Astrocyte (in vitro differentiated cells and primary cell): ENCODE measurements at regions not wholly inside any gene's neighbourhood (a gene's known extent, or its start where the extent isn't known, plus 50 kb on each side); places are given as distances from the start of the nearest gene placed in this dataset.

ENCODE experiments used
- DNase-seq: peaks from one replicate; pipeline ENCODE4 v3.0.0-alpha.2; 2010; ENCODE audit warnings: low read depth
- FAIRE-seq: peaks from 2 replicates; lab custom pipeline; 2011; peaks lifted over from hg19 to GRCh38; lab: Jason Lieb, UNC
- H2AFZ ChIP-seq: 2 replicates; pipeline ENCODE4 v1.6.0; 2012; ENCODE audit warnings: low read depth, low read length, inconsistent platforms
- H3K27ac ChIP-seq: 2 replicates; pipeline ENCODE4 v1.5.1; 2011; ENCODE audit warnings: low read depth, low read length, inconsistent platforms
- H3K27me3 ChIP-seq: 2 replicates; pipeline ENCODE4 v1.6.0; 2011; ENCODE audit warnings: low read length, inconsistent platforms; ENCODE audit not compliant: insufficient read depth
- H3K36me3 ChIP-seq: 2 replicates; pipeline ENCODE4 v1.5.1; 2011; ENCODE audit warnings: low read length, inconsistent platforms; ENCODE audit not compliant: insufficient read depth
- H3K4me1 ChIP-seq: 2 replicates; pipeline ENCODE4 v1.5.1; 2011; ENCODE audit warnings: low read length, inconsistent platforms; ENCODE audit not compliant: insufficient read depth
- H3K4me2 ChIP-seq: 2 replicates; pipeline ENCODE4 v1.6.0; 2012; ENCODE audit warnings: low read length, inconsistent platforms
- H3K4me3 ChIP-seq: 2 replicates; pipeline ENCODE4 v1.5.1; 2011; ENCODE audit warnings: low read depth, mild to moderate bottlenecking, low read length, inconsistent platforms; ENCODE audit not compliant: insufficient read depth
- H3K79me2 ChIP-seq: 2 replicates; pipeline ENCODE4 v1.6.0; 2012; ENCODE audit warnings: mild to moderate bottlenecking, low read length, inconsistent platforms; ENCODE audit not compliant: insufficient read depth
- H3K9ac ChIP-seq: 2 replicates; pipeline ENCODE4 v1.6.0; 2012; ENCODE audit warnings: mild to moderate bottlenecking, low read length, inconsistent platforms
- H3K9me3 ChIP-seq: 2 replicates; pipeline ENCODE4 v1.5.1; 2012; ENCODE audit warnings: low read depth, mild to moderate bottlenecking, low read length, inconsistent platforms; ENCODE audit not compliant: insufficient read depth
- H4K20me1 ChIP-seq: 2 replicates; pipeline ENCODE4 v1.6.0; 2012; ENCODE audit warnings: low read length, inconsistent platforms; ENCODE audit not compliant: insufficient read depth
- H3K27ac Mint-ChIP-seq: one replicate; pipeline ENCODE4 v1.8.0; 2021; ENCODE audit warnings: mild to moderate bottlenecking, mixed read lengths; ENCODE audit not compliant: unreplicated experiment
- H3K27me3 Mint-ChIP-seq: one replicate; pipeline ENCODE4 v1.8.0; 2021; ENCODE audit warnings: low read depth, mixed read lengths; ENCODE audit not compliant: unreplicated experiment
- H3K36me3 Mint-ChIP-seq: one replicate; pipeline ENCODE4 v1.8.0; 2021; ENCODE audit warnings: low read depth, mixed read lengths; ENCODE audit not compliant: unreplicated experiment
- H3K4me1 Mint-ChIP-seq: one replicate; pipeline ENCODE4 v1.8.0; 2021; ENCODE audit warnings: low read depth, mixed read lengths; ENCODE audit not compliant: unreplicated experiment
- H3K4me3 Mint-ChIP-seq: one replicate; pipeline ENCODE4 v1.8.0; 2021; ENCODE audit warnings: mild to moderate bottlenecking, moderate library complexity, mixed read lengths; ENCODE audit not compliant: unreplicated experiment
- H3K9me3 Mint-ChIP-seq: one replicate; pipeline ENCODE4 v1.8.0; 2021; ENCODE audit warnings: mild to moderate bottlenecking, mixed read lengths; ENCODE audit not compliant: unreplicated experiment
- CTCF ChIP-seq: IDR thresholded peaks from 2 replicates; pipeline ENCODE4 v1.5.1; 2011; ENCODE audit warnings: low read depth, mild to moderate bottlenecking, inconsistent platforms, low read length, moderate library complexity; ENCODE audit not compliant: insufficient read depth
- EZH2 ChIP-seq: IDR thresholded peaks from 2 replicates; pipeline ENCODE4 v1.6.1; 2012; ENCODE audit warnings: mild to moderate bottlenecking, low read length, inconsistent platforms; ENCODE audit not compliant: insufficient read depth

DNA sequence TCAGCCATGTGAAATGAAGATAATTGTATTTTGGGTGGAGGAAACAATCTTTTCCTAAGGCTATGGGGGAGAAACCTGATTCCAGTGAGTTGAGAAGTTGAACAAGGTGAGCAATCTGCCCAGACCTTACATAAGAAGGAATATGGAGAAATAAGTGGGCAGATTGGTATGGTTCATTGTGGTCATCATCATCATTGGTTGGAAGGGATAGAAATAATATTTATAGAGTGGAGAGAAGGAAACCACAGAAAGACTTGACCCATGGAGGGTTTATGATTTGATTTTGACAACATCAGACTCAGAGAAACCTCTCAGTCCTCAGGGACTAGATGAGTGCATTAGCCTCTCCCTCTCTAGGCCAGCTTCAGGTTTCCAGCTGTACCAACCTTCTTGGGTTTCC lies 177.9 kb upstream of the NEIL3 start:
- no peaks in the 10 kb centered on the region for H3K27me3 Mint-ChIP-seq
- no peaks in the 10 kb centered on the region for H3K4me1 ChIP-seq
- FAIRE-seq, result no peak

GRCh38 chr4:177147668-177148067 lies 162.0 kb upstream of the NEIL3 start:
- no peaks in the 10 kb centered on the region for H4K20me1 ChIP-seq
- H3K4me2 ChIP-seq, result no peak overlapping the region
- TF ChIP-seq EZH2 (no peak), CTCF (no peak)
- no peak overlapping the region for H3K4me3 ChIP-seq
- peaks cover 1% of the 10 kb centered on the region for H3K9me3 ChIP-seq
- H2AFZ ChIP-seq, result no peak overlapping the region
- DNase-seq (no peak), FAIRE-seq (no peak)
- H3K36me3 ChIP-seq, result no peaks in the 10 kb centered on the region
- no peaks in the 10 kb centered on the region for H3K79me2 ChIP-seq
- Mint-ChIP-seq H3K36me3 (no peaks in the 10 kb centered on the region), H3K4me3 (no peak overlapping the region), H3K27me3 (no peaks in the 10 kb centered on the region), H3K9me3 (peaks cover 5% of the 10 kb centered on the region), H3K4me1 (no peaks in the 10 kb centered on the region), H3K27ac (no peak overlapping the region)
- no peaks in the 10 kb centered on the region for H3K4me1 ChIP-seq
- H3K9ac ChIP-seq, result no peak overlapping the region
- no peak overlapping the region for H3K27ac ChIP-seq
- no peaks in the 10 kb centered on the region for H3K27me3 ChIP-seq

More for the DNA sequence above, 177.9 kb upstream of the NEIL3 start:
- H3K9me3 Mint-ChIP-seq, result peaks cover 19% of the 10 kb centered on the region
- Histone ChIP-seq H3K27me3 (no peaks in the 10 kb centered on the region), H4K20me1 (no peaks in the 10 kb centered on the region), H3K9ac (no peak overlapping the region), H3K79me2 (no peaks in the 10 kb centered on the region), H3K4me2 (no peak overlapping the region), H3K9me3 (no peaks in the 10 kb centered on the region), H3K4me3 (no peak overlapping the region), H2AFZ (no peak overlapping the region), H3K36me3 (no peaks in the 10 kb centered on the region), H3K27ac (no peak overlapping the region)
- H3K36me3 Mint-ChIP-seq, result peaks cover 4% of the 10 kb centered on the region
- TF ChIP-seq EZH2 (no peak), CTCF (no peak)
- DNase-seq, result peak; percentile 10
- H3K4me1 Mint-ChIP-seq, result peaks cover 12% of the 10 kb centered on the region
- no peak overlapping the region for H3K4me3 Mint-ChIP-seq
- H3K27ac Mint-ChIP-seq, result no peak overlapping the region

- Mint-ChIP-seq H3K9me3 (no peaks in the 10 kb centered on the region), H3K36me3 (no peaks in the 10 kb centered on the region), H3K27me3 (no peaks in the 10 kb centered on the region), H3K27ac (no peak overlapping the region), H3K4me3 (no peak overlapping the region), H3K4me1 (no peaks in the 10 kb centered on the region)
- Histone ChIP-seq H3K27ac (no peak overlapping the region), H3K79me2 (no peaks in the 10 kb centered on the region), H4K20me1 (no peaks in the 10 kb centered on the region), H3K9me3 (peaks cover 3% of the 10 kb centered on the region), H3K4me1 (no peaks in the 10 kb centered on the region), H3K9ac (no peak overlapping the region), H3K4me2 (no peak overlapping the region), H2AFZ (no peak overlapping the region), H3K4me3 (no peak overlapping the region), H3K36me3 (no peaks in the 10 kb centered on the region), H3K27me3 (no peaks in the 10 kb centered on the region)
- FAIRE-seq, result no peak
- DNase-seq, result no peak
- no peak for TF ChIP-seq CTCF
- TF ChIP-seq EZH2, result no peak
Measured at GRCh38 chr4:177155454-177155853, 154.2 kb upstream of the NEIL3 start.
